Osteoblast (primary cell): ENCODE measurements at regions not wholly inside any gene's neighbourhood (a gene's known extent, or its start where the extent isn't known, plus 50 kb on each side); places are given as distances from the start of the nearest gene placed in this dataset.

Experiments used
- DNase-seq: peaks from one replicate; pipeline ENCODE4 v3.0.0; 2011; ENCODE audit warnings: low spot score, mixed read lengths; ENCODE audit not compliant: insufficient read length; ENCODE audit errors: missing footprints
- H2AFZ ChIP-seq: 2 replicates; pipeline ENCODE4 v1.6.0; 2011; ENCODE audit warnings: mild to moderate bottlenecking, low read length
- H3K27ac ChIP-seq: 2 replicates; pipeline ENCODE4 v1.5.1; 2011; ENCODE audit warnings: mild to moderate bottlenecking, low read depth, low read length, moderate library complexity
- H3K27me3 ChIP-seq: 2 replicates; pipeline ENCODE4 v1.6.0; 2012; ENCODE audit warnings: mild to moderate bottlenecking, control low read depth, inconsistent platforms, low read length, moderate library complexity; ENCODE audit not compliant: insufficient read depth
- H3K36me3 ChIP-seq: 2 replicates; pipeline ENCODE4 v1.5.1; 2011; ENCODE audit warnings: mild to moderate bottlenecking, low read length, control low read depth, moderate library complexity; ENCODE audit not compliant: insufficient read depth
- H3K4me1 ChIP-seq: 2 replicates; pipeline ENCODE4 v1.5.1; 2011; ENCODE audit warnings: mild to moderate bottlenecking, low read length, control low read depth, moderate library complexity; ENCODE audit not compliant: insufficient read depth
- H3K4me2 ChIP-seq: 2 replicates; pipeline ENCODE4 v1.6.0; 2011; ENCODE audit warnings: mild to moderate bottlenecking, low read length; ENCODE audit not compliant: insufficient read depth
- H3K4me3 ChIP-seq: fragments of 200-600 bp; sonication (generic); 3 replicates; pipeline ENCODE4 v1.5.1; 2012; ENCODE audit warnings: mild to moderate bottlenecking, low read length, inconsistent platforms; ENCODE audit not compliant: insufficient read depth
- H3K79me2 ChIP-seq: 2 replicates; pipeline ENCODE4 v1.6.0; 2012; ENCODE audit warnings: mild to moderate bottlenecking, low read length, control low read depth, inconsistent platforms; ENCODE audit not compliant: insufficient read depth
- H3K9me3 ChIP-seq: 2 replicates; pipeline ENCODE4 v1.5.1; 2011; ENCODE audit warnings: low read depth, low read length, control low read depth
- H4K20me1 ChIP-seq: 2 replicates; pipeline ENCODE4 v1.6.0; 2012; ENCODE audit warnings: mild to moderate bottlenecking, low read length, control low read depth; ENCODE audit not compliant: insufficient read depth
- TF ChIP-seq, protein P1 (sequence below): IDR thresholded peaks from 2 replicates; pipeline ENCODE4 v1.5.1; 2011; ENCODE audit warnings: mild to moderate bottlenecking, low read depth, low read length, moderate library complexity; ENCODE audit errors: extremely low read depth

GRCh38 chr9:28922891-28923290, 1349.6 kb upstream of the C9orf72 start:
- TF ChIP-seq, protein P1, sequence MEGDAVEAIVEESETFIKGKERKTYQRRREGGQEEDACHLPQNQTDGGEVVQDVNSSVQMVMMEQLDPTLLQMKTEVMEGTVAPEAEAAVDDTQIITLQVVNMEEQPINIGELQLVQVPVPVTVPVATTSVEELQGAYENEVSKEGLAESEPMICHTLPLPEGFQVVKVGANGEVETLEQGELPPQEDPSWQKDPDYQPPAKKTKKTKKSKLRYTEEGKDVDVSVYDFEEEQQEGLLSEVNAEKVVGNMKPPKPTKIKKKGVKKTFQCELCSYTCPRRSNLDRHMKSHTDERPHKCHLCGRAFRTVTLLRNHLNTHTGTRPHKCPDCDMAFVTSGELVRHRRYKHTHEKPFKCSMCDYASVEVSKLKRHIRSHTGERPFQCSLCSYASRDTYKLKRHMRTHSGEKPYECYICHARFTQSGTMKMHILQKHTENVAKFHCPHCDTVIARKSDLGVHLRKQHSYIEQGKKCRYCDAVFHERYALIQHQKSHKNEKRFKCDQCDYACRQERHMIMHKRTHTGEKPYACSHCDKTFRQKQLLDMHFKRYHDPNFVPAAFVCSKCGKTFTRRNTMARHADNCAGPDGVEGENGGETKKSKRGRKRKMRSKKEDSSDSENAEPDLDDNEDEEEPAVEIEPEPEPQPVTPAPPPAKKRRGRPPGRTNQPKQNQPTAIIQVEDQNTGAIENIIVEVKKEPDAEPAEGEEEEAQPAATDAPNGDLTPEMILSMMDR: no peak
- no peak overlapping the region for H2AFZ ChIP-seq
- H3K27me3 ChIP-seq: no peaks in the 10 kb centered on the region
- H3K4me2 ChIP-seq: no peak overlapping the region
- no peak overlapping the region for H3K27ac ChIP-seq
- no peak for DNase-seq
- H3K9me3 ChIP-seq: no peaks in the 10 kb centered on the region
- H3K79me2 ChIP-seq: no peaks in the 10 kb centered on the region
- H3K36me3 ChIP-seq: no peaks in the 10 kb centered on the region
- H3K4me3 ChIP-seq: no peak overlapping the region
- no peaks in the 10 kb centered on the region for H4K20me1 ChIP-seq
- no peaks in the 10 kb centered on the region for H3K4me1 ChIP-seq

DNA sequence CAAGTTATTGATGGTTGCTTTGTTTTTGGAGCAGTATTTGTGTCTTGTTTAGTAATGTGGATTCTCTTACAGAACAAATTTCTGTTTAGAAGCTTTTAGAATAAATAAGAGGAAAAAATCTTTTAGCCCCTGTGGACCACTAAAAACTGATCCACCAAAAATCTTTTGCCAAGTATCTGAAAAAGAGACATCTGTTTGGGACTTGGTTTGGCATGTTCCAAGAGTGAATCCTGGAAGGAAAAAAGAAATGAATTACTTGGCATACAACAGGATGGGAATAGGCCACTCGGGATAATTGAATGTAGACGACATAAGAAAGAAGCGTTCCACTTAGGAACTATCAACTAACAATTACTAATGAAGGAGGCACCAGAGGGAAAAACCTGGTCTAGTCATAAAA, 1350.1 kb upstream of the C9orf72 start:
- DNase-seq: no peak
- Histone ChIP-seq H3K4me2 (no peak overlapping the region), H3K9me3 (no peaks in the 10 kb centered on the region), H3K79me2 (no peaks in the 10 kb centered on the region), H2AFZ (no peak overlapping the region), H3K27ac (no peak overlapping the region), H3K27me3 (no peaks in the 10 kb centered on the region), H3K4me1 (no peaks in the 10 kb centered on the region), H3K36me3 (no peaks in the 10 kb centered on the region), H4K20me1 (no peaks in the 10 kb centered on the region), H3K4me3 (no peak overlapping the region)
- TF ChIP-seq, protein P1: no peak

DNA sequence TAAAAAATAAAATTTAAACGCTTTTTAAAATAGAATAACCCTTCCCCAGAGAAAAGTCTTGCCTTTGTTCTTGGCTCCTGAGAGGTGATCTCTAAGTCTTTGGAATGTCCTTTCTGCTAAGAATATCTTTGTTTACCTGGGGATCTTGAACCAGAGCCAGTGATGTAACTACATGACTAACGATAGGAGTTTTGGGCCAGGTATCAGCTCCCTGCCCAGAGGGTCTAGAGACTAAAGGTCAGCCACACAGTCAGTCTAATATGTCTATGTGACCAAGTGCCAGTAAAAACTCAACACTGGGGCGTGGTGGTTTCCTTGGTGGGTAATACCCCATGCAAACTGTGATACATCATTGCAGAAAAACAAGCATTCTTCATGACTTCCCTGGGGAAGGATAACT, 1351.9 kb upstream of the C9orf72 start:
- H4K20me1 ChIP-seq: no peaks in the 10 kb centered on the region
- peaks cover 2% of the 10 kb centered on the region for H3K9me3 ChIP-seq
- no peak overlapping the region for H3K4me3 ChIP-seq
- no peak overlapping the region for H3K27ac ChIP-seq
- H3K79me2 ChIP-seq: no peaks in the 10 kb centered on the region
- no peaks in the 10 kb centered on the region for H3K27me3 ChIP-seq
- TF ChIP-seq, protein P1: no peak
- H3K36me3 ChIP-seq: no peaks in the 10 kb centered on the region
- H3K4me2 ChIP-seq: no peak overlapping the region
- H3K4me1 ChIP-seq: no peaks in the 10 kb centered on the region
- DNase-seq: no peak
- no peak overlapping the region for H2AFZ ChIP-seq

DNA sequence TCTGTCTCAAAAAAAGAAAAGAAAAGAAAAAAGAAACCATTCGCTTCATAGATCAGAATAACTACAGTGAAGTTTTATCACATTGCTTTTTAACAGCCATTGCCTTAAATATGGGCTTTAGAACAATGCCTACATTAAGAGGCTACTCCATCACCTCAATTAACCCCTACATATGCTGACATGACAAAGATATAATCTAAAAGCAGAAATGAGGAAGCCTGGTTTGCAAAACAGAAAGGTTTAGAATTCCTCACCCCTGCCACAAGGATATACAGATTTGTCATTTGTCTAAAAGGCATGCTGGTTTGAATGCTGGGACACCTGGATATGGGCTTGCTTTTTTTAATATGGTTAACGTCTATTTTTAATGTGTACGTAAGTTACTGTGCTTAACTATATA, 1353.0 kb upstream of the C9orf72 start:
- H3K79me2 ChIP-seq: no peaks in the 10 kb centered on the region
- H3K4me3 ChIP-seq: no peak overlapping the region
- no peak overlapping the region for H2AFZ ChIP-seq
- peaks cover 3% of the 10 kb centered on the region for H3K9me3 ChIP-seq
- H3K27ac ChIP-seq: no peak overlapping the region
- H3K36me3 ChIP-seq: no peaks in the 10 kb centered on the region
- no peaks in the 10 kb centered on the region for H3K4me1 ChIP-seq
- TF ChIP-seq, protein P1: no peak
- no peak for DNase-seq
- H3K27me3 ChIP-seq: no peaks in the 10 kb centered on the region
- no peaks in the 10 kb centered on the region for H4K20me1 ChIP-seq
- no peak overlapping the region for H3K4me2 ChIP-seq
